ENCODE measurements at regions not wholly inside any gene's neighbourhood (a gene's known extent, or its start where the extent isn't known, plus 50 kb on each side); places are given as distances from the start of the nearest gene placed in this dataset.
"Not testable (repeated sequence)": the region's sequence is repeated elsewhere in the genome, so short reads cannot be mapped to it uniquely, and the experiment has no call there.

DNA sequence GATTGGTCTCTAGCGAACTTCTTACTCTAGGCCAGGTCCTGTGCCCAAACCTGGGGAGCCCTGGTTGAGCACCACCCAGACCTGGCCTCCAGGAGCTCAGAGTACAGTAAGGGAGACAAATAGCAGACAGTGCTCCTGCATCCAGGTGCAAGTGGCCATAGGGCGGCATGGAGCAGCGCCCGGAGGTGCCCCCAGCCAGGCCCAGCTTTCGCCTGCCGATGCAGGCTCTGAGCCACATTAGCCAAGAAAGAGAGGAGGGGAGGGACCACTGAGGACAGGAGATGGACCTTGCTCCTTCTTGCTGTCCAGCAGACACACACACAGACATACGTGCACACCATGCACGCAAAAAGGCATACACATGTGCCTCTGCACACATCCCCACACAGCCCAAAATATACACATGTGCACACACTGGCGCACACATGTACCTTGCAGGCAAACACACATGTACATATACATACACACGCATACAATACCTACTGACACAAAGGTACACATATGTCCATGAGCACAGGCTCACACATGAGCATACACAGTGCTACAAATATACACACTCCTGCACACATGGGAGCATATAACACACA lies 68.7 kb upstream of the FGF3 start:
- no peak for DNase-seq

- DNase-seq, result peak; percentile 85
These were observed 69.4 kb upstream of the FGF3 start for GRCh38 chr11:69888483-69889181.

DNA sequence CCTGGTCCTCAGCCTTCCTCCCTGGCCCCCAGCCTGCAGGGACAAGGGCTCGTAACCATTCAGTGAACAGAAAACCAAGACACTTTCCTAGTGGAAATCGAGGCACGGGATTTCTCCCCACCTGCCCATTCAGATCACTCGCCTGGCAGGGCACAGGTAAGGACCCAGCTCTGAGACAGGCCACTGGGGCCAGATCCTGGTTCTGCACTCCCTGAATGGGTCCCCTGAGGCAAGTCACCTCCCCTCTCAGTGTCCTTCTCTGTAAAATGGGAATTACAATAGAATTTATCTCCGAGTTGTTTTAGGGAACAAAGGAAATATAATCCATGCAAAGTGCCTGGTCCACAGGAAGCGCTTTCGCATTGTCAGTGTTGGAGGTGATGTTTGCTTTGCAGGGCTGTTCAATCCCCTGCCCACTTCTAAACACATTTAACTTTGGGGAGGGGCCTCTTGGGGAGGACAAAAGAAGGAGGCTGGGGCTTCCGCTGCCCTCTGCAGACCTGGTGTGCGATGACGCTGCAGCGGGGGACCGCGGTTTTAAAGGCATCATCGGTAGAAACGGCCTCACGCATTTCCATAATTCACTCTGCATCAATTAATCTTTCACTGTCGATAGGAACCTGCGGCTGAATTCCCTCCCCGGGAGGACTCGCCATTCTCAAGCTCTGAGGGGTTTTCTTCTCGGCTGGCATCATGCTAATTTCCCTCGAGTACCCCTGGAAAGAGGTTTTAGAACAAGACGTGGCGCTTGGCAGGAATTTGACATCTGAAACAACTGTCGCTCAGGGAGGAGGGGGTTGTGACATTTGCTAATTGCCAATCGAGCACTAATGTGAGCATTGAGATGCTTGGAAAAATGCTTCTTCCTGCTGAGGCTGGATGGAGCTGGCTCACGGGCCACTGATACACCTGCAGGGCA lies 70.4 kb upstream of the FGF3 start:
- DNase-seq, result peak; percentile 90

- DNase-seq, result no peak
These were observed 71.3 kb upstream of the FGF3 start for GRCh38 chr11:69890476-69890875.

DNA sequence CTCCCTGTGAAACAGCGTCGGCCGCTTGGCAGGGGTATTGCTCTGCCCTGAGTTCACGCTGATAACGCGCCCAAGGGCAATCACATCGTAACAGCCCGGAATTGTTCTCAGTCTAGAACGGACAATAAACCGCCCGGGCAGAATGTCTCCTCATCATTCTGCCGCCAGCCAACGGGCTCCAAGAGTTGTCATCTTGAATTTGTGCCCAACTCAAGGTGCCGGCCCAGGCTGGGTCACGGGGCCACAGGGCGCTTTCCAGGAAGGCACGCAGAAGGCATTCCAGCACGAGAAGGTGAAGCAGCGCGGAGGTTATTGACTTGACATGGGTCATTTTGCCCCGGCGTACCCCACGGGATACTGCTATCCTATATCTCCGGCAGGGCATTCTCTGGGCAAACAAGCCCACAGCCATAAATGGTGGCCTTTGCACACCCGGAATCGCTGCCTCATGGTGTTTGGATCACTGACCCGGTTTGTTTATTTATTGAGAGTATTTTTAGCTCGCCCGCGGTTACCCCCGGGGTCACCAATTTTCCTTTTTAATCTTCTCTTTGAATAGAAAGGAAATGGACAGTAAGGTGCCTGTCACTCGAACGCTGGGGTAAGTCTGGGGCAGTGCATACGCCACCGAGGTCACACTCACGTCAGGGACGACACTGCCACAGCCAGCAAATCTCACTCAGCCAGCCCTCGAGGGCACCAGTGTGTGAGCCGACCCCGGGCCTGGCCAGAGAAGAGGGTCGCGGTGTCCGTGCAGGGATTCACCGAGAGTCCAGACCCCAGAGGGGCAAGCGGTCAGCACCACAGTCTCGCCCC lies 72.4 kb upstream of the FGF3 start:
- DNase-seq, result no peak

DNA sequence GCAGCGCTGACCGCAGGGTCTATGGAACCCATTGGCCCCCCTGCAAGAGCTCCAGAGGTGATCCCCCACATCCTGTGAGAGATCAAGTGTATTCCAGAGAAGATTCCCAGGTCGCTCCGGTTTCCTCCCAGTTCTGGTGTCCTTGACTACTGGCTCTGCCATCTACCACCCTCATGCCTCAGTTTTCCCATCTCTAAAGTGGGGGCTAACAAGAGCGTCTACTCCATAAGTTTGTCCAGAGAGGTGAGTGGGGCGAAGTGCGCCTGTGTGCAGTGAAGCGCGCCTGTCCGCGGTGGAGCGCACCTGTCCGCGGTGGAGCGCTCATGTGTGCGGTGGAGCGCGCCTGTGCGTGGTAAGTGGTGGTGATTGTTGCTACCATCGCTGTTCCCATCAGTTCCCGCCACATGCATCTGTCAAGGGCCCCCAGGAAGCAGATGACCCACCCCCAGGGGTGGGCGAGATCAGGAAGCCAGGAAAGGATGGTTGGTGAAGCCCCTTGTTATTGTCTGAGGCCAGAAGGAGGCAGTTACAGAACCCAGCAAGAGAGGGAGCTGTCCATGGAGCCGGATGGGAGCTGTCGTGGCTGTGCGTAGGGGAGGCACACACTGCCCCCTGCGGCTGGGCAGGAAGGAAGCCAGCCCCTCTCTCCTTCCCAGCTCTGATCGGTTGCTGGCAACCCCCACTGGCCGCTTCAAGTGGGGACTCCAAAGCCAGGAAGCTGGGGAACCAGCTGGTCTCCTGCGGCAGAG lies 73.2 kb upstream of the FGF3 start:
- peak; percentile 66 for DNase-seq

DNA sequence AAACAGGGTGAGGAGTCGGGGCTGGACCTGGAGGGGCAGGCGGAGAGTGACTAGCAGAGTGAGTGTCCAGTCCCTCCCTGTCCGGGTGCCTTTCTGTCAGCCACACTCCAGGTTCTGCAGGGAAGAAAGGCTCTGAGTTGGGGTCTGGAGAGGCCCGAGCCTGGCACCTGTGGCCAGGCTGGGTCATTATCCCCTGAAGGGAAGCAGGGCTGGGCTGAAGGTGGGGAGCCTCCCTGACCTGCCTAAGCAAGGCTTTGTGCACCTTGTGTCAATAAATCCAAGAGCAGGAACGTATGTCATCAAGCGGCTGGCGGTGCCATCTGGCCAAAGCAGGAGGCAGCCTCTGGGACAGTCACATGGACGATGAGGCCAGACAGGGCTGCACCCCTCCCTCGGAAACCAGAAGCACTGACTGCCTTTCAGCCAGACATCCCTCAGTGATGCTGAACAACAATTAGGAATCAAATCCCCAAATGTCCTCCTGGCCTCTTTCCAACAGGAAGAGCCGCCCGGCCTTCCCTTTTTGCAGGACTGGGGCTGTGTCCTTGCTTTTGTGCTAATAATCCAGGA lies 73.9 kb upstream of the FGF3 start:
- peak; percentile 97 for DNase-seq

DNA sequence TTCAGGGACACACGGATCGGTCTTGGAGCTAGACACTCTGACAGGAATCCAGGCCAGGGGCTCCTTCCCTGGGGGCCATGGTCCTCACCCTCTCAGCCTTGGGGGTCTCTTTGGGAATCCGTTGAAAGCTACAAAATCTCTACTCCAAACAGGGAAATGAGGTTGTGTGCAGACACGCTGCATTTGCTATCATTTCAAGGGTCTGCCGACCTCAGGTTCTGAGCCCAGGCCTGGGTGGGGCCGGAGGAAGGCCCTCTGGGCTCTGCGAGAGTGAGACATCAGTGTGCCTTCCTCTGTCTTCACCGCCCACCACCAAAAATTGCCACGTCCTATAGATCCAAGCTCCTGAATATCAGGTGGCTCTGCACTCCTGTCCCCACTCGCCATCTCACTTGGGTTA lies 74.4 kb upstream of the FGF3 start:
- no peak for DNase-seq

- DNase-seq, result no peak
These were observed 75.0 kb upstream of the FGF3 start for GRCh38 chr11:69894181-69894611.

DNA sequence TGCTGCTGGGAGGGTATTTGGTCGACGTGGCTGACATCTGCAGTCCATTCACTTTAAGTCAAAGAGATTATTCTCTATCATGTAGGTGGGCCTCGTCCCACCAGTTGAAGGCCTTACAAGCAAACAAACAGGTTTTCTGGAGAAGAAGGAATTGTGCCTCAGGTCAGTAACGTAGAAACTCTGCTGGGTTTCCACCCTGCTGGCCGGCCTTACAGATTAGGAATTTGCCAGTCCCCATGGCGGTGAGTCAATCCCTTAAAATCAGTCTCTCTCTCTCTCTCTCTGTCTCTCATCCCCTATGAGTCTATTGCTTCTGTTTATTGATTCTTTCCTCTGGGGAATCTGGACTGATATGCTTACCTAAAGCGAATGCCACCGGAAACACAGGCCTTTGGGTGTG lies 75.4 kb upstream of the FGF3 start:
- DNase-seq, result no peak

GRCh38 chr11:69896250-69896649 lies 77.0 kb upstream of the FGF3 start:
- DNase-seq, result no peak

DNA sequence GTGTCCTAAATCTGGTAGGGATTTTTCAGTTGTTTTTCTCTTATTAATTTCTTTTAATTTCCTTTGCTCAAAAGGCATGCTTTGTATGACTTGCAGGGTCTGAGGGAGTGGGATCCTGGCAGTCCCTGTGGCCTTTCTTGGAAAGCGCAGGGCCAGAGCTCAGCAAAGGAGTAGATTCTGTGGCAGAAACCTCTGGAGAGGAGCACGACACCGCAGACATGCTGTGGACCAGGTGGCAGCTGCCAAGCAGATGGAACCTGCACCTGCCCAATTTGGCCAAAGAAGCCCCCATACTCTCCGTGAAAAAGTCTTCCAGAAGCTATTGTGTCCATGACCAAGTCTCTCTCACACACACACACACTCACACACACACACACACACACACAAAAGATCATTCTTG lies 78.9 kb upstream of the FGF3 start:
- no peak for DNase-seq

DNA sequence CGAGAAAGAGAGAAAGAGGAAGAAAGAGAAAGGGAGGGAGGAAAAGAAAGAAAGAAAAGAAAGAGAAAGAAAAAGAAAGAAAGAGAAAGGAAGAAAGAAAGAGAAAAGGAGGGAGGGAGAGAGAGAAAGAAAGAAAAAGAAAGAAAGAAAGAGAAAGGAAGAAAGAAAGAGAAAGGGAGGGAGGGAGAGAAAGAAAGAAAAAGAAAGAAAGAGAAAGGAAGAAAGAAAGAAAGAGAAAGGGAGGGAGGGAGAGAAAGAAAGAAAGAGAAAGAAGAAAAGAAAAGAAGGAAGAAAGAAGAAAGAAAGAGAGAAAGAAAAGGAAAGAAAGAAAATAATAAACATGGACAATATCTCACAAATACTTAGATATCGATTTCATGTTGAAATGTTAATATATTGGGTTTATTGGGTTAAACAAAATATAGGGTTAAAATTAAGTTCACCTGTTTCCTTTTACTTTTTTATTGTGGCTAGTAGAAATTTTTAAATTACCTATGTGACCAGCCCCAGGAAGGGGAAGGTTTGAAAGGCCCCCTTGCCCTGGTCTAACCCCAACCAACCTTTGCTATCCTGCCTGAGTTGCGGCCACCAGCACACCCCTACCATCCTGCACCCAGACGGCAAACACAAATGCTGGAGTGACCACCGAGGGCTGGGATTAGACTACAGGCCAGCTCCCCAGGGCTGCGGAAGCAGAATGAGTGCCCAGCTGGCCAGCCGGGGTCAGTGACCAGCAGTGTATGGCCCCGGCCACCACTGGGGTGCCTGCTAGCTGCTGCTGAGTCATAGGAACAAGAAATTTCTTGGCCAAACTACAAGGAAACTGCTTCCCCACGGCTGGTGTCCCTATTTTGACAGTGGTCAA lies 81.0 kb upstream of the FGF3 start:
- DNase-seq, result no peak

DNA sequence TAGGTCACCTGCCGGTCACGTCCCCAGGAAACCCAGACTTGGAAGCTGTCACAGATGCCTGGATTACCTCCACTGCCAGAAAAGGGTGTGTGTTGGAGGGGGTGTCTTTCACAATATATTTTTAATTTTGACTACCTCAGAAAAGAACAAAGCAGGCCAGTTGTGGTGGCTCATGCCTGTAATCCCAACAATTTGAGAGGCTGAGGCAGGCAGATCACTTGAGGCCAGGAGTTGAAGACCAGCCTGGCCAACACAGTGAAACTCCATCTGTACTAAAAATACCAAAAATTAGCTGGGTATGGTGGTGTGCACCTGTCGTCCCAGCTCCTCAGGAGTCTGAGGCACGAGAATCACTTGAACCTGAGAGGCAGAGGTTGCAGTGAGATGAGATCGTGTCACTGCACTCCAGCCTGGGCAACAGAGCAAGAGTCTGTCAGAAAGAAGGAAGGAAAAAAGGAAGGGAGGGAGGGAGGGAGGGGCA lies 81.6 kb upstream of the FGF3 start:
- DNase-seq, result not testable (repeated sequence)

DNA sequence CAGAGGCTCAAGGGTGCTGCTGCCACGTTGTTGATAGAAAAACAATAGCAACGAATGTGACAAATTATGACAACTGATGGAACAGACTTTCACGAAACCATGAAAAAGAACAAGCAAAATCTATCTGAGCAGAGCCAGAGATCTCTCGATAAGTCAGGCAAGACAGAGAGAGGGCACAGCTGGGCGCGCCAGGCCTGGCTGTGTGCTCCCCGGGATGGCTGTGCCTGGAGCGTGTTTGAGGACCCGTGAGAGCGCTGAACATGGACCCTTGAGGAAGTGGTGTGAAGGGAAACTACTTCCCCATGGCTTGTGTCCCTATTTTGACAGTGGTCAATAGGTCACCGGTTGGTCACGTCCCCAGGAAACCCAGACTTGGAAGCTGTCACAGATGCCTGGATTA lies 83.1 kb upstream of the FGF3 start:
- DNase-seq, result no peak

DNA sequence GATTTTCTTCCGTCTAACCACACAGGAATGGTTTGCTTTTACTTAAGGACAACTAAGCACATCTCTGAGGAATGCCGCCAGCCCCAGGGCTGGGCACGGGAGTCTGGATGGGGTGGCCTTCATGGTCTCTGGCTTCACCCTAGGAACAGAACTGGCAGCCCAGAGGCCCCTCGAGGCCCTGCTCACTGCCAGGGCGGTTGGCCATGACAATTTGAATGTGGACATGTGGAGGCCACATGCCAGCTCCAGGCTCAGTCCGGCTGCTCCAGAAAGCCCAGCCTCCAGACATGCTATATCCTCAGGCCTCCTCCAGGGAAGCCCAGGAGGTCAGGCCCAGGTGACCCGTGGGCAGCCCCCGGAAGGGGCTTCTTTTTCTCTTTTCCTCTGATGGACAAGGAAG lies 84.0 kb upstream of the FGF3 start:
- no peak for DNase-seq

- no peak for DNase-seq
These were observed 85.2 kb upstream of the FGF3 start for GRCh38 chr11:69904161-69904973.

DNA sequence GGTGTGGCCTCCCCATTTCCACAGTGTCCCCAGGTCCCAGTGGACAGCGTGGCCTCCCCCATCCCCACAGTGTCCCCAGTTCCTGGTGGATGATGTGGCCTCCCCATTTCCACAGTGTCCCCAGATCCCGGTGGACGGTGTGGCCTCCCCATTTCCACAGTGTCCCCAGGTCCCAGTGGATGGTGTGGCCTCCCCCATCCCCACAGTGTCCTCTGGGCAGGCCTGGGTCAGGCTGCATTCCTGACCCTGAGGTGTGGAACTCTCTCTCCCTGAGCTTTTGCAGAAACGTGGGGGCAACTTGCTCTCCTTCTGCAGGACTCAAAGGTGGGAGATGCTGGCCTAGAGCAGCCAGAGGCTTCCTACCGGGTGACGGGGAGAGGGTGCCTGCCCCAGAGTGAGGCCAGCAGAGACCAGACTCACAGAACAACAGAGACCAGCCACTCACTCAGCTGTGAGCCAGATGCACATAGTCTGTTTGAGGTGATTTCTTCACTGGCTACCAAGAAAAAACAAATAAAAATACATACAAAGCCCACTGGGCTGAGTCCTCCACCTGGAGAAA lies 85.8 kb upstream of the FGF3 start:
- DNase-seq, result no peak
